ENCODE measurements at regions not wholly inside any gene's neighbourhood (a gene's known extent, or its start where the extent isn't known, plus 50 kb on each side); places are given as distances from the start of the nearest gene placed in this dataset.

- no peaks in the 10 kb centered on the region for H3K36me3 ChIP-seq (ENCODE audit: control insufficient read depth in 2 of 3, insufficient read depth in 3 of 3, low read length in 3 of 3)
- no peak for TF ChIP-seq CTCF (IDR thresholded peaks at IDR 0.05; ENCODE audit: borderline replicate concordance, extremely low read depth, insufficient read depth)
- H3K9me3 ChIP-seq (ENCODE audit: control insufficient read depth in 2 of 3, insufficient read depth in 1 of 3, low read length in 3 of 3) = no peaks in the 10 kb centered on the region
- no peaks in the 10 kb centered on the region for H3K4me1 ChIP-seq (ENCODE audit: control insufficient read depth in 2 of 3, insufficient read depth in 2 of 3, low read depth in 1 of 3, low read length in 3 of 3)
- H3K27ac ChIP-seq (ENCODE audit: low read depth in 2 of 2, low read length in 2 of 2) = no peak overlapping the region
- DNase-seq (peak in 2 of 5 donors; percentile 24 to 35), FAIRE-seq (no peak)
- intact Hi-C loops (cut with DNase I) = no loop called here
- no peak overlapping the region for H3K4me3 ChIP-seq (ENCODE audit: low read length in 3 of 3)
- no peak overlapping the region for H3K9ac ChIP-seq (ENCODE audit: low read length in 3 of 3)
- H3K27me3 ChIP-seq (ENCODE audit: control insufficient read depth, insufficient read depth, low read length) = no peaks in the 10 kb centered on the region
These were observed 190.9 kb downstream of the ST6GAL2 start for GRCh38 chr2:106694964-106695470.

DNA sequence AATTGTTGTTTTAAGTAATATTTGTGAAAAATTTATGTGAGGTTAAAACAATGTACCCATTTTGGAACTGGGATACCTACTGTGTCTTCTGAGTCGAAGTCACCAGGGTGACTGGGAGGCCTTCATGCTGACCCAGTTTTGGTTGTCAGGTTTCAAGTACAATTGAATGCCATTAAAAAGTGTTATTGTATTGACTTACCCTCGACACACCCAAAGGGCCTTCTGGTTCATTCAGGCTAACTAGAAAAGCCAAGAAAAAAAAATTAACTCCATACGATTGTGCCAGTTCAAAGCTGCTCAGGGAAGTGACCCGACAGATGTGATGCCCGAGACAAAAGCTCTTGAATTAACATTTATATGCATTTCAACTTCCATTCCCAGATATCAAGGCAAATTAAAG, 190.0 kb downstream of the ST6GAL2 start:
- Histone ChIP-seq H3K36me3 (ENCODE audit: control insufficient read depth in 2 of 3, insufficient read depth in 3 of 3, low read length in 3 of 3) (no peaks in the 10 kb centered on the region), H3K4me1 (ENCODE audit: control insufficient read depth in 2 of 3, insufficient read depth in 2 of 3, low read depth in 1 of 3, low read length in 3 of 3) (no peaks in the 10 kb centered on the region), H3K4me3 (ENCODE audit: low read length in 3 of 3) (no peak overlapping the region), H3K9me3 (ENCODE audit: control insufficient read depth in 2 of 3, insufficient read depth in 1 of 3, low read length in 3 of 3) (no peaks in the 10 kb centered on the region), H3K27ac (ENCODE audit: low read depth in 2 of 2, low read length in 2 of 2) (no peak overlapping the region), H3K9ac (ENCODE audit: low read length in 3 of 3) (no peak overlapping the region), H3K27me3 (ENCODE audit: control insufficient read depth, insufficient read depth, low read length) (no peaks in the 10 kb centered on the region)
- TF ChIP-seq CTCF (IDR thresholded peaks at IDR 0.05; ENCODE audit: borderline replicate concordance, extremely low read depth, insufficient read depth) = no peak
- DNase-seq = no peak
- no peak for FAIRE-seq
- intact Hi-C loops (cut with DNase I) = no loop called here

- Histone ChIP-seq H3K4me3 (ENCODE audit: low read length in 3 of 3) (no peak overlapping the region), H3K9me3 (ENCODE audit: control insufficient read depth in 2 of 3, insufficient read depth in 1 of 3, low read length in 3 of 3) (no peaks in the 10 kb centered on the region), H3K27ac (ENCODE audit: low read depth in 2 of 2, low read length in 2 of 2) (no peak overlapping the region), H3K9ac (ENCODE audit: low read length in 3 of 3) (no peak overlapping the region), H3K36me3 (ENCODE audit: control insufficient read depth in 2 of 3, insufficient read depth in 3 of 3, low read length in 3 of 3) (no peaks in the 10 kb centered on the region), H3K27me3 (ENCODE audit: control insufficient read depth, insufficient read depth, low read length) (no peaks in the 10 kb centered on the region), H3K4me1 (ENCODE audit: control insufficient read depth in 2 of 3, insufficient read depth in 2 of 3, low read depth in 1 of 3, low read length in 3 of 3) (peaks cover 0 to 4% (median 3%) of the 10 kb centered on the region in 3 donors)
- peak in 4 of 5 donors; percentile 43 to 85 (median 63) for DNase-seq
- FAIRE-seq = no peak
- no peak for TF ChIP-seq CTCF (IDR thresholded peaks at IDR 0.05; ENCODE audit: borderline replicate concordance, extremely low read depth, insufficient read depth)
- intact Hi-C loops (cut with DNase I) = no loop called here
These were observed 185.4 kb downstream of the ST6GAL2 start for GRCh38 chr2:106700616-106701015.
